ENCODE measurements at regions not wholly inside any gene's neighbourhood (a gene's known extent, or its start where the extent isn't known, plus 50 kb on each side); places are given as distances from the start of the nearest gene placed in this dataset.

GRCh38 chr5:53783624-53784228 is 223.3 kb downstream of the NDUFS4 start:
- no peak for TF ChIP-seq CREB5 (CRISPR knock-in tag; IDR thresholded peaks at IDR 0.05; ENCODE audit: low read depth)
- no peak for TF ChIP-seq CSDC2 (CRISPR knock-in tag; IDR thresholded peaks at IDR 0.05)
- no peak for TF ChIP-seq SNAI2 (CRISPR knock-in tag; IDR thresholded peaks at IDR 0.05)
- TF ChIP-seq PATZ1 (CRISPR knock-in tag; IDR thresholded peaks at IDR 0.05; ENCODE audit: borderline replicate concordance), result no peak
- no peak for TF ChIP-seq ZNF565 (CRISPR knock-in tag; conservative IDR thresholded peaks at IDR 0.05; ENCODE audit: low read depth)
- no peak for TF ChIP-seq GLIS3 (CRISPR knock-in tag; IDR thresholded peaks at IDR 0.05)
- no peak for TF ChIP-seq ZNF8 (CRISPR knock-in tag; IDR thresholded peaks at IDR 0.05)
- no peak for TF ChIP-seq ZC3H10 (CRISPR knock-in tag; IDR thresholded peaks at IDR 0.05)
- TF ChIP-seq ZNF70 (CRISPR knock-in tag; IDR thresholded peaks at IDR 0.05), result no peak
- TF ChIP-seq ZFP30 (CRISPR knock-in tag; IDR thresholded peaks at IDR 0.05), result no peak
- TF ChIP-seq BACH2 (CRISPR knock-in tag; IDR thresholded peaks at IDR 0.05; ENCODE audit: borderline replicate concordance), result no peak
